ENCODE measurements at regions not wholly inside any gene's neighbourhood (a gene's known extent, or its start where the extent isn't known, plus 50 kb on each side); places are given as distances from the start of the nearest gene placed in this dataset.

DNA sequence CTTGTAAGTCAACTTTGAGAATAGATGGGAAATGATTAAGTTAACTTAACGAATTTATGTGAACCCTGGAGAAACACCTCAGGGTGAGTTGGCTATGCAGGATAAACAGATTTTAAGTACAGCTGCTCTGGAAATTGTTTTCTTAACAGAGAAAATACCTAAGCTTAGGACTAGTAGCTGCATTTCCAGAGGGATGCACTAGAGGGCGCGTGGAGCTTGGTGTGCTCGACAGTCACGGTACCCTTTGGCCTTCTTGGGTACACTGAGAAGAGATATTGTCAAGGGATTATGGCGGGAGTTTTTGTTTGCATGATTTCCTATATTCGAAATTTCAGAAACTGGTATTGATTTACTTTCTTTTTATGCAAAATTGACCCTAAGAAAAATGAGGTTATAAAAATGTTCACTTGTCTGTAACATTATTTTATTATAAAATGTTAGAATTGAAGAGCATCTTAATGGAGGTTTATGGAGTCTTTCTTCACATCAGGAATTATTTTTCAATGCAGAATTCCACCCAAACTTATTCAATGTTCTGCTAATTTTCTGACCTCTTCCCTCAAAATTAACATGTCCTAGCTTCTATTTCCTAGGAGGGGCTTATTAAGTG, 58.4 kb upstream of the MYO3A start:
- H3K27ac ChIP-seq, result no peak overlapping the region
- no peaks in the 10 kb centered on the region for H3K27me3 ChIP-seq
- H3K4me1 ChIP-seq, result no peaks in the 10 kb centered on the region
- intact Hi-C loops (cut with DNase I; ENCODE audit: low total_unique reads), result no loop called here
- no peak overlapping the region for H3K4me3 ChIP-seq
- 1% methylated on average over 7 of the region's 7 CpGs for WGBS, 5 donors
- no peaks in the 10 kb centered on the region for H3K36me3 ChIP-seq
- TF ChIP-seq CTCF (IDR thresholded peaks at IDR 0.05) (peak in 5 of 7 experiments; percentile 63 to 80 (median 68)), POLR2A (IDR thresholded peaks at IDR 0.05) (no peak)
- peak; percentile 82 to 90 for DNase-seq
- no peaks in the 10 kb centered on the region for H3K9me3 ChIP-seq

DNA sequence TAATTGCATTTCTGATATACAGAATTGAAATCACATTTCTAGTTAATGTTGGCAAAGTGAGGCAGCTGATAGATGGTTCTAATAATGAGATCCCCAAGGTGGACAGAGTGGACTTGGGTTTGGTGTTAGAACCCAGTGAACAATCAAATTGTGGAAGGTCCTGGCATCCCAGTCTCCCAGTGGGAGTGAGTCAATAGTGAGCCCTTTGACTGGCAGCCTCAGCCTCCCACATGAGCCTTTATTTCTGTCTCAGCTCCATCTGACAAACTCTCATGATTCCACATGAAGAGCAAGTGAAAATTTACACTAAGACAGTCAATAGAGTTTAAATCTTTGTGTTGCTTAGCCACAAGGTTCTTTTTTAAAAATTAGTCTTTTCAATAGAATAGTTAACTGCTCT, 56.7 kb upstream of the MYO3A start:
- intact Hi-C loops (cut with DNase I; ENCODE audit: low total_unique reads), result no loop called here
- Histone ChIP-seq H3K27me3 (no peaks in the 10 kb centered on the region), H3K27ac (no peak overlapping the region), H3K4me3 (no peak overlapping the region), H3K9me3 (no peaks in the 10 kb centered on the region), H3K36me3 (no peaks in the 10 kb centered on the region), H3K4me1 (no peaks in the 10 kb centered on the region)
- TF ChIP-seq POLR2A (IDR thresholded peaks at IDR 0.05), result no peak
- TF ChIP-seq POLR2AphosphoS5 (IDR thresholded peaks at IDR 0.05), result no peak
- no peak for TF ChIP-seq CTCF (IDR thresholded peaks at IDR 0.05)
- TF ChIP-seq EP300 (IDR thresholded peaks at IDR 0.05), result no peak
- no peak for DNase-seq

Small RNA genes in the stretch of these regions (small RNA-seq; reads per million reads assigned to genes)
- 0 to 0.10 (median 0) reads per million in 4 donors for gene RNA5SP306
- 0 reads per million in 4 donors for gene RNU6-632P

All from stomach (tissue), 8 donors.